Pancreas (tissue), 10 donors: ENCODE measurements at regions not wholly inside any gene's neighbourhood (a gene's known extent, or its start where the extent isn't known, plus 50 kb on each side); places are given as distances from the start of the nearest gene placed in this dataset.

ENCODE experiments used
- ATAC-seq, 4 donors: fragments of 200-7000 bp; cut with Tn5 transposase; one replicate each; pipeline versions ENCODE4 v1.8.0 to v1.9.1; 2020; ENCODE audit warnings: mild to moderate bottlenecking in 4 of 4, moderate library complexity in 4 of 4
- DNase-seq, 6 donors: peaks; one replicate each; pipeline ENCODE4 v3.0.0-alpha.2; 2020
- FAIRE-seq: peaks from 2 replicates; lab custom pipeline; 2012; peaks lifted over from hg19 to GRCh38; lab: Jason Lieb, UNC
- H3K27ac ChIP-seq, 4 donors: fragments of 200-600 bp; sonication (generic); 1 replicate in 3 of 4; 2 replicates in 1 of 4; pipeline versions ENCODE4 v1.5.0 to v1.8.0; 2020
- H3K27me3 ChIP-seq, 4 donors: fragments of 200-600 bp; one replicate each; pipeline ENCODE4 v1.8.0; 2021
- H3K36me3 ChIP-seq, 3 donors: fragments of 200-600 bp; sonication (generic) in 1 of 3; one replicate each; pipeline versions ENCODE4 v1.5.0 to v1.8.0; 2020 to 2021
- H3K4me1 ChIP-seq, 3 donors: fragments of 200-600 bp; one replicate each; pipeline ENCODE4 v1.8.0; 2021
- H3K4me3 ChIP-seq, 4 donors: fragments of 200-600 bp; sonication (generic) in 2 of 4; one replicate each; pipeline versions ENCODE4 v1.5.0 to v1.8.0; 2020 to 2021
- H3K9me3 ChIP-seq, 4 donors: fragments of 200-600 bp; one replicate each; pipeline ENCODE4 v1.8.0; 2021
- WGBS, 2 donors: extraction: QIAGEN DNeasy Blood & Tissue Kit; methylation state at CpG; one replicate each; pipeline ENCODE4 v1.1.7; 2013; 5-methylcytosine and 5-hydroxymethylcytosine counted together
- intact Hi-C, 3 donors: fragments of 100-400 bp; cut with DNase I; formaldehyde crosslinking; loops; one replicate each; pipeline versions ENCODE4 v1.11.1 to v1.14.2; 2022
- TF ChIP-seq, protein P1 (sequence below), 4 donors: fragments of 200-600 bp; sonication (generic) in 3 of 4; IDR thresholded peaks; one replicate each; pipeline versions ENCODE4 v1.5.0 to v1.8.0; 2021; ENCODE audit warnings: antibody characterized with exemption in 4 of 4
- donor health status: healthy with polysubstance abuse.
- donor health status: DM: no; HTN: no; CAD: no; lungs with moderate emphysema.
- donor health status: DM: no; HTN: no; CAD: no.
- donor health status: control.
- donor health status: control.
- donor health status: Bipolar disorder and iron deficiency.
- donor health status: DM: yes; HTN: yes; CAD: no.
- donor health status: DM: no; HTN: no; CAD: no.
- donor health status: DM: no; HTN: no; CAD: no.
- donor health status: DM: yes; HTN: yes; CAD: no.

DNA sequence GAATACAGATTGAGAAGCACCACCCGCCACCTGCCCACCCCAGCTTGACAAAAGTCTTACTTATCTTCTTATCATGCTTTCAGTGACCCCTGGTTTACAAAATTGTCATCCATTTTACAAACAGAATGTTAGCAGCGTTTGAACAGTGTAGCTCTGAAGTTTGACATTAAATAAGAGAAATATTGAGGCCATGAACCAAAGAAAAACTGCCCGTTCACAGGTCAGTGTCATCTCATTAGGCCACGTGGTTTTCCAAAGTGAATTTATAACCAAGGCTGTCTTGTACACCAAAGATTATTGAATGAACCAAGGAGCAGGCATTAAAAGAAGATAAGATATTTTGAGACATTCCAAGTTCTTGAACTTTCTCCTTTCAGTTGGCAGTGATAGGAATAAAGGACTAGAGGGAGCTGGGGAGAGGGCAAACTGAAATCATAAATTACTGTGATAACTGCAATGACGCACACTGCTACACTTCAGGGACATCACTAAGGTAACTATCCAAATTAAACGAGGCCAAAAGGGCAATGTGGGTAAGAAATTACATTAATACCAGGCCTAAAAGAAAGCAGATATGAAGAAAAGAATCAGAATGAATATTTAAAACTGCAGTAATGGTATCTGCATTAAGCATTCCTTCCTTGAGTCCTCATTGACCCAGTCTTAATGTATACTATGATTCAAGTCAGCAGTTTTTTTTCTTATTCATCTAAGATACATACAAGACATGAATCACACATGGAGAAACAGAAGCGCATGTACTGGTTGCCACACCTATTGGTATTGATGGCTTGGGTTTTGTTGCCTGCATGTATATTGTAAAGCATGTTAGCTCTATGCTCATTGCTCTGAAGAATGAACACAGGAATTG is 159.8 kb upstream of the ARG1 start:
- no peak for FAIRE-seq

DNA sequence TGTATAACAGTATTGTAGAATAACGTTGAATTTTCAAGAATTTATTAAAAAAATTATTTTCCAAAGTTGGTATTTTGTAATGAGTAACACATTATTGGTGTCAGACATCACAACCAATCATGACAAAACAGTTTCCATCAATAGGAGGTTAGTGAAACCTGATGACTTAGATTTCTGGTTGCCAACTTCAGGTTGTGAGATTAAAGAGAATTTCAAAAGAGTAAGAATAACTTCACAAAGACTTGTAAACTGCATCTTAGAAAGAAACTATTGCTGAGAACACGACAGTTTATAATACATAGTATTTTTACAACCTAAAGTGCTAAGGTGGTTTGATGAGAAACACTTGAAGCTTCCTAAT is 159.2 kb upstream of the ARG1 start:
- ATAC-seq (no peak), FAIRE-seq (no peak), DNase-seq (no peak)
- TF ChIP-seq, protein P1, sequence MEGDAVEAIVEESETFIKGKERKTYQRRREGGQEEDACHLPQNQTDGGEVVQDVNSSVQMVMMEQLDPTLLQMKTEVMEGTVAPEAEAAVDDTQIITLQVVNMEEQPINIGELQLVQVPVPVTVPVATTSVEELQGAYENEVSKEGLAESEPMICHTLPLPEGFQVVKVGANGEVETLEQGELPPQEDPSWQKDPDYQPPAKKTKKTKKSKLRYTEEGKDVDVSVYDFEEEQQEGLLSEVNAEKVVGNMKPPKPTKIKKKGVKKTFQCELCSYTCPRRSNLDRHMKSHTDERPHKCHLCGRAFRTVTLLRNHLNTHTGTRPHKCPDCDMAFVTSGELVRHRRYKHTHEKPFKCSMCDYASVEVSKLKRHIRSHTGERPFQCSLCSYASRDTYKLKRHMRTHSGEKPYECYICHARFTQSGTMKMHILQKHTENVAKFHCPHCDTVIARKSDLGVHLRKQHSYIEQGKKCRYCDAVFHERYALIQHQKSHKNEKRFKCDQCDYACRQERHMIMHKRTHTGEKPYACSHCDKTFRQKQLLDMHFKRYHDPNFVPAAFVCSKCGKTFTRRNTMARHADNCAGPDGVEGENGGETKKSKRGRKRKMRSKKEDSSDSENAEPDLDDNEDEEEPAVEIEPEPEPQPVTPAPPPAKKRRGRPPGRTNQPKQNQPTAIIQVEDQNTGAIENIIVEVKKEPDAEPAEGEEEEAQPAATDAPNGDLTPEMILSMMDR (IDR thresholded peaks at IDR 0.05): no peak
- H3K4me3 ChIP-seq: no peak overlapping the region
- no peak overlapping the region for H3K27ac ChIP-seq
- peaks cover 0 to 6% (median 0%) of the 10 kb centered on the region in 3 donors for H3K4me1 ChIP-seq
- intact Hi-C loops: no loop called here
- no peaks in the 10 kb centered on the region for H3K27me3 ChIP-seq
- H3K9me3 ChIP-seq: no peaks in the 10 kb centered on the region
- WGBS, 2 donors: 69 to 78% methylated on average over 2 of the region's 2 CpGs
- H3K36me3 ChIP-seq: no peaks in the 10 kb centered on the region

More for the DNA sequence above, 159.8 kb upstream of the ARG1 start:
- no peak overlapping the region for H3K27ac ChIP-seq
- TF ChIP-seq, protein P1 (IDR thresholded peaks at IDR 0.05): no peak
- no peak overlapping the region for H3K4me3 ChIP-seq
- DNase-seq (no peak), ATAC-seq (peak in 2 of 4 donors; percentile 56 to 71)
- no peaks in the 10 kb centered on the region for H3K27me3 ChIP-seq
- peaks cover 0 to 6% (median 0%) of the 10 kb centered on the region in 3 donors for H3K4me1 ChIP-seq
- H3K9me3 ChIP-seq: no peaks in the 10 kb centered on the region
- intact Hi-C loops: no loop called here
- 41 to 44% methylated on average over 7 of the region's 7 CpGs for WGBS, 2 donors
- H3K36me3 ChIP-seq: no peaks in the 10 kb centered on the region

DNA sequence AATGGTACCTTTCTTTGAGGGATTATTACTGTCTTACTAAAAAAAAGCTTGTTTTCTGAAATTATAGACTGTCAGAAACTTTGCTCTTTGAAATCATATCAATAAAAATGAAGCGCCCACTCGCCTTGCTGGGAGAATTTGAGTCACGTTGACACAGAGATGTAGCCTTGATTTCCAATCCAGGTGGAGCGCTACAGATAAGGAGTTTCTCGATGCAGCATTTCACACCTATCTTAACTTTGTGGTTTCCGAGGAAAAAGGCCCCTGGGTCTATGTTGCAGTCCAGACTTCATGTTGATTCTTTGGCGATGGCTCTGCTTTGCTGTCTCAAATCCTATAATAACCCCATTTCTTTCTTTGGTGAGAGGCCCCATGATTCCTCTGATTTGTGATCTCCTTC is 158.1 kb upstream of the ARG1 start:
- intact Hi-C loops: no loop called here
- Histone ChIP-seq H3K36me3 (no peaks in the 10 kb centered on the region), H3K4me1 (peaks cover 0 to 6% (median 0%) of the 10 kb centered on the region in 3 donors), H3K9me3 (no peaks in the 10 kb centered on the region), H3K27me3 (no peaks in the 10 kb centered on the region), H3K4me3 (no peak overlapping the region), H3K27ac (no peak overlapping the region)
- no peak for ATAC-seq
- 77 to 78% methylated on average over 7 of the region's 7 CpGs for WGBS, 2 donors
- TF ChIP-seq, protein P1 (IDR thresholded peaks at IDR 0.05): no peak
- no peak for DNase-seq
- no peak for FAIRE-seq

DNA sequence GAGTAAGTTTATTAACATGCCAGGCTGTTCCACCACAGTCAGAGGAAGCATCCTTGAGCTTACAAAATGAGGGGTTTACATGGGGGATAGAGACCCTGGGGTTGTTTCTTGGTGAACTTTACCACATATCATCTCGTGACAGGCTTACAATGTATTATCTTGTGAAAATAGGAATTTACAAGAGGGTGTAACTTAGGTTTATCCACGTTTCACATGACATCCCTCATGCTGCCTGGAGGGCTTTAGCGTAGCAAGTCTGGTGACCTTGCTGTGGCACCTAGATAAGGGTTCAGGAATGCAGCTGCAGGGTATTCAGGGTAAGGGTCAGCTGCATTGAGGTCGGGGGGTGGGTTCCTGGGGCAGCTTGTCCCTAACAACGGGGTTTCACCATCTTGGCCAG is 154.6 kb upstream of the ARG1 start:
- FAIRE-seq: no peak
- intact Hi-C loops: no loop called here

More for the DNA sequence above, 154.6 kb upstream of the ARG1 start:
- Histone ChIP-seq H3K9me3 (no peaks in the 10 kb centered on the region), H3K27ac (no peak overlapping the region), H3K27me3 (no peaks in the 10 kb centered on the region), H3K36me3 (no peaks in the 10 kb centered on the region), H3K4me1 (peaks cover 0 to 6% (median 0%) of the 10 kb centered on the region in 3 donors), H3K4me3 (no peak overlapping the region)
- TF ChIP-seq, protein P1 (IDR thresholded peaks at IDR 0.05): no peak
- ATAC-seq (no peak), DNase-seq (no peak)
- WGBS, 2 donors: 55 to 69% methylated on average over 5 of the region's 5 CpGs
